K562 (cell line): ENCODE measurements at regions not wholly inside any gene's neighbourhood (a gene's known extent, or its start where the extent isn't known, plus 50 kb on each side); places are given as distances from the start of the nearest gene placed in this dataset.

Source experiments
- ATAC-seq: fragments of 200-7000 bp; cut with Tn5 transposase; 3 replicates; pipeline ENCODE4 v1.9.1; 2020; ENCODE audit warnings: moderate library complexity
- BruUV-seq: library from RNA; stranded (reverse); fragments of 400-500 nt; replicated peaks from 2 replicates; lab custom pipeline; 2021; lab: Mats Ljungman, UMichigan
- CTCF ChIA-PET: fragments of 300-600 bp; formaldehyde crosslinking; extraction: SDS; loops from one replicate; lab custom pipeline; 2021; ENCODE audit warnings: low intra/inter-chr PET ratio; lab: Yijun Ruan, JAX
- POLR2A ChIA-PET: fragments of 300-600, 350-650 bp; sonication (Branson Sonifier 250); formaldehyde crosslinking; extraction: SDS; loops from one replicate; lab custom pipeline; 2021; ENCODE audit warnings: antibody characterized with exemption, inconsistent platforms; lab: Yijun Ruan, JAX
- DNase-seq, 4 experiments: peaks; one replicate each; pipeline versions ENCODE4 v3.0.0 to v3.0.0-alpha.2; 2011 to 2018; ENCODE audit warnings: low spot score in 3 of 4, mixed read lengths in 3 of 4; ENCODE audit errors: extremely low read depth in 1 of 4
- FAIRE-seq: peaks from 2 replicates; lab custom pipeline; 2011; peaks lifted over from hg19 to GRCh38; lab: Jason Lieb, UNC
- H2AFZ ChIP-seq: 2 replicates; pipeline ENCODE4 v1.6.0; 2011; ENCODE audit warnings: low read depth, low read length, control low read depth, inconsistent platforms
- H3K27ac ChIP-seq: fragments of 200-600 bp; 3 replicates; pipeline ENCODE4 v1.8.0; 2011; ENCODE audit warnings: low read depth, mild to moderate bottlenecking, control low read depth, inconsistent platforms, low read length, moderate library complexity, mixed read lengths; ENCODE audit errors: extremely low read depth
- H3K27me3 ChIP-seq, 2 experiments: fragments of 300-600 bp in 1 of 2; 2 replicates in 1 of 2; 3 replicates in 1 of 2; pipeline versions ENCODE4 v1.6.0 to v1.8.0; 2011; ENCODE audit warnings: inconsistent platforms in 2 of 2, low read length in 2 of 2, mild to moderate bottlenecking in 1 of 2, mixed read lengths in 1 of 2, moderate library complexity in 1 of 2; ENCODE audit not compliant: control insufficient read depth in 2 of 2, insufficient read depth in 2 of 2
- H3K36me3 ChIP-seq: fragments of 300-600 bp; 3 replicates; pipeline ENCODE4 v1.8.0; 2011; ENCODE audit warnings: mild to moderate bottlenecking, low read length, inconsistent platforms; ENCODE audit not compliant: control insufficient read depth, insufficient read depth
- H3K4me1 ChIP-seq, 2 experiments: fragments of 200-600 bp in 1 of 2; replicated peaks in 1 of 2; 2 replicates in 1 of 2; 3 replicates in 1 of 2; pipeline versions ENCODE4 v1.5.1 to v1.8.0; 2011; ENCODE audit warnings: inconsistent platforms in 2 of 2, low read length in 2 of 2, mild to moderate bottlenecking in 1 of 2, mixed read lengths in 1 of 2, moderate library complexity in 1 of 2; ENCODE audit not compliant: control insufficient read depth in 2 of 2, insufficient read depth in 2 of 2
- H3K4me2 ChIP-seq: 2 replicates; pipeline ENCODE4 v1.6.1; 2011; ENCODE audit warnings: low read length, control low read depth, inconsistent platforms, mixed read lengths; ENCODE audit not compliant: insufficient read depth
- H3K4me3 ChIP-seq: fragments of 200-600 bp; sonication (generic), shearing (Covaris generic); 2 replicates; pipeline ENCODE4 v1.5.1; 2016; ENCODE audit warnings: control low read depth, inconsistent platforms
- H3K79me2 ChIP-seq: fragments of 200-600 bp; 3 replicates; pipeline ENCODE4 v1.8.0; 2011; ENCODE audit warnings: low read length, inconsistent platforms; ENCODE audit not compliant: control insufficient read depth, insufficient read depth
- H3K9ac ChIP-seq, 2 experiments: 2 replicates each; pipeline versions ENCODE4 v1.6.0 to v1.6.1; 2011; ENCODE audit warnings: low read depth in 2 of 2, low read length in 2 of 2, control low read depth in 1 of 2, inconsistent platforms in 1 of 2, mild to moderate bottlenecking in 1 of 2, mixed read lengths in 1 of 2; ENCODE audit not compliant: insufficient read depth in 1 of 2
- H3K9me1 ChIP-seq: one replicate; pipeline ENCODE4 v1.6.0; 2011; ENCODE audit warnings: inconsistent platforms, mild to moderate bottlenecking, low read length, moderate library complexity; ENCODE audit not compliant: control insufficient read depth, insufficient read depth
- H3K9me3 ChIP-seq: replicated peaks from 2 replicates; pipeline ENCODE4 v1.5.1; 2011; ENCODE audit warnings: low read depth, low read length, inconsistent platforms; ENCODE audit not compliant: control insufficient read depth, insufficient read depth
- H4K20me1 ChIP-seq: replicated peaks from 2 replicates; pipeline ENCODE4 v1.6.1; 2011; ENCODE audit warnings: low read length, inconsistent platforms, mixed read lengths; ENCODE audit not compliant: control insufficient read depth, insufficient read depth
- CHD7 ChIP-seq: fragments of 200-600 bp; sonication (generic); IDR thresholded peaks from one replicate; pipeline ENCODE4 v1.6.1; 2012; ENCODE audit warnings: mild to moderate bottlenecking, low read depth, low read length, inconsistent platforms
- CTCF ChIP-seq, 3 experiments: IDR thresholded peaks in 2 of 3; conservative IDR thresholded peaks in 1 of 3; 2 replicates each; pipeline ENCODE4 v1.5.1; 2011 to 2012; ENCODE audit warnings: low read length in 3 of 3, mild to moderate bottlenecking in 3 of 3, control low read depth in 2 of 3, improper control_type of control experiment in 1 of 3, inconsistent platforms in 1 of 3, low read depth in 1 of 3, mixed read lengths in 1 of 3, moderate library complexity in 1 of 3; ENCODE audit not compliant: insufficient read depth in 2 of 3
- WGBS: fragments of 100-300 bp; shearing (Covaris generic); methylation state at CpG from one replicate; pipeline ENCODE4 v1.1.6; 2016; ENCODE audit warnings: low coverage, mixed read lengths; ENCODE audit not compliant: insufficient coverage; ENCODE audit errors: missing lambda C conversion rate; 5-methylcytosine and 5-hydroxymethylcytosine counted together
- in situ Hi-C: fragments of 300-500 bp; cut with MboI; formaldehyde crosslinking; loops from 4 replicates; pipeline ENCODE4 v1.15.0; 2018; ENCODE audit warnings: inconsistent platforms, mixed read lengths
- intact Hi-C: fragments of 100-400 bp; cut with micrococcal nuclease; formaldehyde crosslinking; loops from 2 replicates; pipeline ENCODE4 v1.14.2; 2022

GRCh38 chr13:32911506-32911905, 104.7 kb upstream of the KL start:
- no TSS peak for BruUV-seq
- CTCF ChIA-PET = interaction anchor here (0.6 kb wide), 1 partner anchor 326 kb away, joined by 3 read pairs; no protein-coding TSS in a partner anchor
- Histone ChIP-seq H3K9me1 (no peaks in the 10 kb centered on the region), H3K4me3 (no peak overlapping the region), H4K20me1 (no peaks in the 10 kb centered on the region), H3K9ac (no peak overlapping the region), H3K9me3 (no peaks in the 10 kb centered on the region), H3K79me2 (no peaks in the 10 kb centered on the region), H2AFZ (no peak overlapping the region), H3K36me3 (no peaks in the 10 kb centered on the region), H3K4me1 (no peaks in the 10 kb centered on the region), H3K27me3 (no peaks in the 10 kb centered on the region), H3K4me2 (no peak overlapping the region), H3K27ac (no peak overlapping the region)
- POLR2A ChIA-PET = interaction anchor here (0.7 kb wide), 1 partner anchor 129 kb away, joined by 3 read pairs; no protein-coding TSS in a partner anchor
- DNase-seq (peak in 2 of 4 experiments; percentile 17 to 27), ATAC-seq (peak; percentile 79), FAIRE-seq (no peak)
- intact Hi-C loops (no loop called here), in situ Hi-C loops (no loop called here)
- 0% methylated on average over 2 of the region's 2 CpGs for WGBS
- TF ChIP-seq CHD7 (no peak), CTCF (IDR thresholded peaks at IDR 0.05 in 2 of 3, conservative IDR thresholded peaks at IDR 0.05 in 1 of 3; ENCODE audit: insufficient read depth in 2 of 3, low read depth in 1 of 3, low read length in 3 of 3) (peak; percentile 24 to 41 (median 32); a peak in 3 of 6 replicates)
